Neural cell (in vitro differentiated cells): ENCODE measurements at regions not wholly inside any gene's neighbourhood (a gene's known extent, or its start where the extent isn't known, plus 50 kb on each side); places are given as distances from the start of the nearest gene placed in this dataset.

Experiments
- CTCF ChIP-seq: fragments of 450-650 bp; IDR thresholded peaks from 2 replicates; pipeline ENCODE4 v1.5.1; 2014; ENCODE audit warnings: antibody characterized with exemption, mild to moderate bottlenecking, moderate library complexity; ENCODE audit not compliant: poor library complexity, severe bottlenecking
- EZH2 ChIP-seq: fragments of 200-600, 300-800 bp; shearing (Covaris generic), sonication (generic); IDR thresholded peaks from 2 replicates; pipeline ENCODE4 v1.6.1; 2014; ENCODE audit warnings: antibody characterized with exemption, low read length, borderline replicate concordance, mild to moderate bottlenecking; ENCODE audit not compliant: insufficient read depth, poor library complexity, severe bottlenecking
- POLR2AphosphoS5 ChIP-seq: IDR thresholded peaks from 2 replicates; pipeline ENCODE4 v1.6.1; 2012
- RAD21 ChIP-seq: fragments of 450-650 bp; conservative IDR thresholded peaks from 2 replicates; pipeline ENCODE4 v1.6.1; 2014; ENCODE audit warnings: antibody characterized with exemption, mild to moderate bottlenecking, moderate library complexity
- SMC3 ChIP-seq: fragments of 450-650 bp; conservative IDR thresholded peaks from 2 replicates; pipeline ENCODE4 v1.6.1; 2014; ENCODE audit warnings: antibody characterized with exemption, mild to moderate bottlenecking, moderate library complexity; ENCODE audit not compliant: poor library complexity

DNA sequence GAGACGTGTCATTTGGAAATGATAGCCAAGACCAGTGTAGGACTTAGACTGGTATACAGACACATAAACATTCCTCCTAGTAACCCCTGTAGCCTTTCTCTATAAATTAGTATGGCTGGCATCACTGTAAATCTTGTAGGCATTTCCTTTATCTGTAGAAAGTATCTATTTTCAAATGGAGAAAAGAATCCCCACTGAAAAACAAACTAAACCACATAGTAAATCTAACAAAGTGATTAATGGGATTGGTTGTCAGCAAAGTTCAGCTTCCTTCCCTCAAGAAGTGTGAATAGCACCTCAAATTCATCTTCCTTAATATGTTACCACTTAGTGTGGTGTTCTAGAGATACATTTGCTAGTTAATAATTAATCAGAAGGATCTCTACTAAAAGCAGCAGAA is 119.4 kb upstream of the NBEA start:
- TF ChIP-seq CTCF (no peak), RAD21 (no peak), POLR2AphosphoS5 (no peak), EZH2 (no peak), SMC3 (no peak)
